ENCODE measurements at regions not wholly inside any gene's neighbourhood (a gene's known extent, or its start where the extent isn't known, plus 50 kb on each side); places are given as distances from the start of the nearest gene placed in this dataset.

GRCh38 chr3:64414043-64414442, 188.8 kb upstream of the PRICKLE2 start:
- TF ChIP-seq CTCF (IDR thresholded peaks at IDR 0.05; ENCODE audit: borderline replicate concordance, extremely low read depth, low read length, poor library complexity, severe bottlenecking) (no peak), EZH2 (IDR thresholded peaks at IDR 0.05; ENCODE audit: borderline replicate concordance, low read depth, low read length, severe bottlenecking) (no peak)
